K562 (cell line): ENCODE measurements at regions not wholly inside any gene's neighbourhood (a gene's known extent, or its start where the extent isn't known, plus 50 kb on each side); places are given as distances from the start of the nearest gene placed in this dataset.

Experiments
- ATAC-seq: fragments of 200-7000 bp; cut with Tn5 transposase; 3 replicates; pipeline ENCODE4 v1.9.1; 2020; ENCODE audit warnings: moderate library complexity
- BruUV-seq: library from RNA; stranded (reverse); fragments of 400-500 nt; replicated peaks from 2 replicates; lab custom pipeline; 2021; lab: Mats Ljungman, UMichigan
- CTCF ChIA-PET: fragments of 300-600 bp; formaldehyde crosslinking; extraction: SDS; loops from one replicate; lab custom pipeline; 2021; ENCODE audit warnings: low intra/inter-chr PET ratio; lab: Yijun Ruan, JAX
- POLR2A ChIA-PET: fragments of 300-600, 350-650 bp; sonication (Branson Sonifier 250); formaldehyde crosslinking; extraction: SDS; loops from one replicate; lab custom pipeline; 2021; ENCODE audit warnings: antibody characterized with exemption, inconsistent platforms; lab: Yijun Ruan, JAX
- DNase-seq, 4 experiments: peaks; one replicate each; pipeline versions ENCODE4 v3.0.0 to v3.0.0-alpha.2; 2011 to 2018; ENCODE audit warnings: low spot score in 3 of 4, mixed read lengths in 3 of 4; ENCODE audit errors: extremely low read depth in 1 of 4
- FAIRE-seq: peaks from 2 replicates; lab custom pipeline; 2011; peaks lifted over from hg19 to GRCh38; lab: Jason Lieb, UNC
- H2AFZ ChIP-seq: 2 replicates; pipeline ENCODE4 v1.6.0; 2011; ENCODE audit warnings: low read depth, low read length, control low read depth, inconsistent platforms
- H3K27ac ChIP-seq: fragments of 200-600 bp; 3 replicates; pipeline ENCODE4 v1.8.0; 2011; ENCODE audit warnings: low read depth, mild to moderate bottlenecking, control low read depth, inconsistent platforms, low read length, moderate library complexity, mixed read lengths; ENCODE audit errors: extremely low read depth
- H3K27me3 ChIP-seq, 2 experiments: fragments of 300-600 bp in 1 of 2; 2 replicates in 1 of 2; 3 replicates in 1 of 2; pipeline versions ENCODE4 v1.6.0 to v1.8.0; 2011; ENCODE audit warnings: inconsistent platforms in 2 of 2, low read length in 2 of 2, mild to moderate bottlenecking in 1 of 2, mixed read lengths in 1 of 2, moderate library complexity in 1 of 2; ENCODE audit not compliant: control insufficient read depth in 2 of 2, insufficient read depth in 2 of 2
- H3K36me3 ChIP-seq: fragments of 300-600 bp; 3 replicates; pipeline ENCODE4 v1.8.0; 2011; ENCODE audit warnings: mild to moderate bottlenecking, low read length, inconsistent platforms; ENCODE audit not compliant: control insufficient read depth, insufficient read depth
- H3K4me1 ChIP-seq, 2 experiments: fragments of 200-600 bp in 1 of 2; replicated peaks in 1 of 2; 2 replicates in 1 of 2; 3 replicates in 1 of 2; pipeline versions ENCODE4 v1.5.1 to v1.8.0; 2011; ENCODE audit warnings: inconsistent platforms in 2 of 2, low read length in 2 of 2, mild to moderate bottlenecking in 1 of 2, mixed read lengths in 1 of 2, moderate library complexity in 1 of 2; ENCODE audit not compliant: control insufficient read depth in 2 of 2, insufficient read depth in 2 of 2
- H3K4me2 ChIP-seq: 2 replicates; pipeline ENCODE4 v1.6.1; 2011; ENCODE audit warnings: low read length, control low read depth, inconsistent platforms, mixed read lengths; ENCODE audit not compliant: insufficient read depth
- H3K4me3 ChIP-seq: fragments of 200-600 bp; sonication (generic), shearing (Covaris generic); 2 replicates; pipeline ENCODE4 v1.5.1; 2016; ENCODE audit warnings: control low read depth, inconsistent platforms
- H3K79me2 ChIP-seq: fragments of 200-600 bp; 3 replicates; pipeline ENCODE4 v1.8.0; 2011; ENCODE audit warnings: low read length, inconsistent platforms; ENCODE audit not compliant: control insufficient read depth, insufficient read depth
- H3K9ac ChIP-seq, 2 experiments: 2 replicates each; pipeline versions ENCODE4 v1.6.0 to v1.6.1; 2011; ENCODE audit warnings: low read depth in 2 of 2, low read length in 2 of 2, control low read depth in 1 of 2, inconsistent platforms in 1 of 2, mild to moderate bottlenecking in 1 of 2, mixed read lengths in 1 of 2; ENCODE audit not compliant: insufficient read depth in 1 of 2
- H3K9me1 ChIP-seq: one replicate; pipeline ENCODE4 v1.6.0; 2011; ENCODE audit warnings: inconsistent platforms, mild to moderate bottlenecking, low read length, moderate library complexity; ENCODE audit not compliant: control insufficient read depth, insufficient read depth
- H3K9me3 ChIP-seq: replicated peaks from 2 replicates; pipeline ENCODE4 v1.5.1; 2011; ENCODE audit warnings: low read depth, low read length, inconsistent platforms; ENCODE audit not compliant: control insufficient read depth, insufficient read depth
- H4K20me1 ChIP-seq: replicated peaks from 2 replicates; pipeline ENCODE4 v1.6.1; 2011; ENCODE audit warnings: low read length, inconsistent platforms, mixed read lengths; ENCODE audit not compliant: control insufficient read depth, insufficient read depth
- BCLAF1 ChIP-seq, 2 experiments: fragments of 450-650 bp in 1 of 2; IDR thresholded peaks; 2 replicates each; pipeline ENCODE4 v1.6.1; 2011 to 2017; ENCODE audit warnings: low read depth in 2 of 2, antibody characterized with exemption in 1 of 2, borderline replicate concordance in 1 of 2, low read length in 1 of 2, mild to moderate bottlenecking in 1 of 2, mixed read lengths in 1 of 2; ENCODE audit not compliant: control insufficient read depth in 1 of 2
- FOXA1 ChIP-seq: fragments of 450-650 bp; IDR thresholded peaks from 2 replicates; pipeline ENCODE4 v1.6.1; 2016; ENCODE audit warnings: mild to moderate bottlenecking, borderline replicate concordance
- MAFF ChIP-seq: IDR thresholded peaks from 2 replicates; pipeline ENCODE4 v1.6.1; 2012; ENCODE audit warnings: low read length, improper control_type of control experiment
- MAX ChIP-seq: sonication (generic); formaldehyde crosslinking; IDR thresholded peaks from 2 replicates; pipeline ENCODE4 v1.9.0; 2022; ENCODE audit warnings: mild to moderate bottlenecking, missing genetic modification reagents
- PATZ1 ChIP-seq: fragments of 250-450 bp; sonication (Bioruptor Pico); IDR thresholded peaks from 2 replicates; pipeline ENCODE4 v1.5.0; 2020; ENCODE audit warnings: mild to moderate bottlenecking, borderline replicate concordance
- ZNF124 ChIP-seq: sonication (generic); formaldehyde crosslinking; IDR thresholded peaks from 2 replicates; pipeline ENCODE4 v1.8.1; 2022; ENCODE audit warnings: missing genetic modification reagents
- WGBS: fragments of 100-300 bp; shearing (Covaris generic); methylation state at CpG from one replicate; pipeline ENCODE4 v1.1.6; 2016; ENCODE audit warnings: low coverage, mixed read lengths; ENCODE audit not compliant: insufficient coverage; ENCODE audit errors: missing lambda C conversion rate; 5-methylcytosine and 5-hydroxymethylcytosine counted together
- in situ Hi-C: fragments of 300-500 bp; cut with MboI; formaldehyde crosslinking; loops from 4 replicates; pipeline ENCODE4 v1.15.0; 2018; ENCODE audit warnings: inconsistent platforms, mixed read lengths
- intact Hi-C: fragments of 100-400 bp; cut with micrococcal nuclease; formaldehyde crosslinking; loops from 2 replicates; pipeline ENCODE4 v1.14.2; 2022

GRCh38 chr12:3364661-3365462 lies 126.1 kb upstream of the PRMT8 start:
- Histone ChIP-seq H3K4me3 (no peak overlapping the region), H2AFZ (no peak overlapping the region), H3K9me3 (no peaks in the 10 kb centered on the region), H3K27me3 (peaks cover 5 to 34% of the 10 kb centered on the region in 2 experiments; a peak in 4 of 5 replicates), H3K36me3 (no peaks in the 10 kb centered on the region), H3K27ac (no peak overlapping the region), H3K9ac (no peak overlapping the region), H4K20me1 (no peaks in the 10 kb centered on the region), H3K9me1 (no peaks in the 10 kb centered on the region), H3K4me2 (no peak overlapping the region), H3K4me1 (no peaks in the 10 kb centered on the region), H3K79me2 (no peaks in the 10 kb centered on the region)
- POLR2A ChIA-PET = interaction anchor here (0.6 kb wide), 1 partner anchor 27 kb away, joined by 3 read pairs; no protein-coding TSS in a partner anchor
- TF ChIP-seq ZNF124 (CRISPR knock-in tag) = no peak
- in situ Hi-C loops (no loop called here), intact Hi-C loops (no loop called here)
- whole genome bisulfite sequencing = 0% methylated on average over 8 of the region's 13 CpGs
- BruUV-seq = no TSS peak
- CTCF ChIA-PET = no interaction called here
- no peak for ATAC-seq
- DNase-seq = no peak
- no peak for FAIRE-seq

- peak in 1 of 4 experiments; percentile 12 for DNase-seq
- Histone ChIP-seq H3K9ac (no peak overlapping the region), H3K9me3 (no peaks in the 10 kb centered on the region), H3K27me3 (peaks cover 5 to 34% of the 10 kb centered on the region in 2 experiments; a peak in 4 of 5 replicates), H3K4me1 (no peaks in the 10 kb centered on the region), H3K27ac (no peak overlapping the region), H2AFZ (no peak overlapping the region), H3K4me2 (no peak overlapping the region), H4K20me1 (no peaks in the 10 kb centered on the region), H3K4me3 (no peak overlapping the region), H3K79me2 (no peaks in the 10 kb centered on the region), H3K9me1 (no peaks in the 10 kb centered on the region), H3K36me3 (no peaks in the 10 kb centered on the region)
- in situ Hi-C loops = no loop called here
- intact Hi-C loops = no loop called here
- POLR2A ChIA-PET = interaction anchor here (0.6 kb wide), 1 partner anchor 28 kb away, joined by 3 read pairs; no protein-coding TSS in a partner anchor
- FAIRE-seq = no peak
- 5% methylated on average over 40 of the region's 87 CpGs for WGBS
- no TSS peak for BruUV-seq
- CTCF ChIA-PET = no interaction called here
- ATAC-seq = no peak
- TF ChIP-seq FOXA1 (no peak), MAFF (no peak), PATZ1 (CRISPR knock-in tag) (no peak), BCLAF1 (IDR thresholded peaks at IDR 0.05; ENCODE audit: borderline replicate concordance in 1 of 2, control insufficient read depth in 1 of 2, low read depth in 2 of 2, low read length in 1 of 2) (no peak), MAX (no peak)
Measured at GRCh38 chr12:3365463-3366411, 125.3 kb upstream of the PRMT8 start.
